ENCODE measurements at regions not wholly inside any gene's neighbourhood (a gene's known extent, or its start where the extent isn't known, plus 50 kb on each side); places are given as distances from the start of the nearest gene placed in this dataset.
"Not testable (repeated sequence)": the region's sequence is repeated elsewhere in the genome, so short reads cannot be mapped to it uniquely, and the experiment has no call there.

DNA sequence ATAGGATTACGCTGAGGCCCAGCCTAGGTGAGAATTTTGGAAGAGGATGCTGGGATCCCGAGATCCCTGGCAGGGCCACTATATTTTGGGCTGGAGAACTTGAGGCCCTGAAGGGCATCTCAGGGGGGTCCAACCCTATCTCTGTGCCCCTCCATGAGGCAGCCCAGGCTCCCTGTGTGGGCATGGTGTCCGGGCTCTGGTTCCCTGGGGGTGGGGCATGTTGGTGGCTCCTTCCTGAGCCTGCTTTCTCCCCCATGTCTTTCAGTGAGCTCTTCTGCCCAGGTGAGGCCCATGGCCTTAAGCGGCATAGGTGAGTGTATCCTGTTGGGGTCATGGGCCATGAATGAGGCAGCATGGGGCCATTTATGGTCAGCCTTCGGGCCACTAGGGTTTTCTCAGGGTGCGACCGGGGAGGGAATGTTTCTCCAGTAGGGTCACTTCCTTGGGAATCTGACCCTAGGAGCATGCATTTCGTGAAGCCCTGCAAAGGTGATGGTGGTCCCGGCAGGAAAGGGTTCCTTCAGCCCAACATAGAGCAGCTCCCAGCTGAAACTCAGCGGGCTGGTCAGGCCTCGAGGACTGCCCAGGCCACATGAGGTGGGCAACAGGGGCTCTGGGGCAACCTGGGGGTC, 191.3 kb downstream of the UBE3A start:
- DNase-seq (ENCODE audit: low read depth), result no peak

DNA sequence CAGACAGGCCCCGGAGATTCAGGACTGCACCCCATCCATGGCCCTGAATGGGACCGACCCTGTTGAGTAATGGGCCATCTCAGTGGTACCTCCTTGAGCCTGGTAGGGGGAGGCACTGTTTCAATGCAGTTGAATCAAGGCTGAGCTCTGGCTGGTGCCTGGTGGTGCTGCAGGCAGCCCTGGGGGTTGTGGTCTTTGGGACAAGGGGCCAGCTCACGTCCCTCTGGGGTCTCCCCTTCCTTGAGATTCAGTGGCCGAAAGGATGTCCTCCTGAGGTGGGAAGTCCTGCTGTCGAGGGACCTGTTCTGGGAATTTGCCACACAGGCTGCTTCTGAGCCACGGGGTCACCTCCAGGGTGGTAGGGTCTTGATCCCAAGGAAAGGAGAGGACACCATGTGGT, 190.7 kb downstream of the UBE3A start:
- DNase-seq (ENCODE audit: low read depth), result not testable (repeated sequence)

DNA sequence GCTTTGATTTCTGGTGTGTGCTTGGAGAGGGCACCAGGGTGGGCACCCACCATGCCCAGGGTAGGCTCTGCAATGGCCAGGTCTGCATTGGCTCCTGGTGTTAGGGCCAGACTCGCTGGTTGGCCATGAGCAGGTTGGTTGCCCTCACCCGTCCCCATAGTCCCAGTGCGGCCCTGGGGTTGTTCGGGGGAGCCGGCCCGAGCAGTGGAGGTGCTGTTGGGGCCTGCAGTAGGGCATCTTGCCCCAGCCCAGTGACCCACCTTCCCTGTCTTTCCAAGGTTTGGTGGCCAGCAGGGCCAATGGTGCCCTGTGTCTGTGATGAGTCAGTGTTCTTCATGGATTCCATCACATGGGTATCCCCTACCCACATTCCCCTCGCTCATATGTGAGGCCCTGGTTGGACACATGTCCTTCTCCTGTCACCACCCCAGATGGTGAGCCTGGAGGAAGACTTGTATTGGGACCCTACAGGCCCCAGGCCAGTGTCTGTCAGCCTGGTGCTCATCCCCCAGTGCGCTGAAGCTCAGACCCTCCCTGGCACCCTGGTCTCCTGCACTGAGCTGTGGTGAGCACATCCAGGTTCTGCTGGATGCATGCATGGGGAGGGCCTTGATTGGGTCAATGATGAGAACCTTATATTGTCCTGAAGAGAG, 190.1 kb downstream of the UBE3A start:
- no peak for DNase-seq (ENCODE audit: low read depth)

DNA sequence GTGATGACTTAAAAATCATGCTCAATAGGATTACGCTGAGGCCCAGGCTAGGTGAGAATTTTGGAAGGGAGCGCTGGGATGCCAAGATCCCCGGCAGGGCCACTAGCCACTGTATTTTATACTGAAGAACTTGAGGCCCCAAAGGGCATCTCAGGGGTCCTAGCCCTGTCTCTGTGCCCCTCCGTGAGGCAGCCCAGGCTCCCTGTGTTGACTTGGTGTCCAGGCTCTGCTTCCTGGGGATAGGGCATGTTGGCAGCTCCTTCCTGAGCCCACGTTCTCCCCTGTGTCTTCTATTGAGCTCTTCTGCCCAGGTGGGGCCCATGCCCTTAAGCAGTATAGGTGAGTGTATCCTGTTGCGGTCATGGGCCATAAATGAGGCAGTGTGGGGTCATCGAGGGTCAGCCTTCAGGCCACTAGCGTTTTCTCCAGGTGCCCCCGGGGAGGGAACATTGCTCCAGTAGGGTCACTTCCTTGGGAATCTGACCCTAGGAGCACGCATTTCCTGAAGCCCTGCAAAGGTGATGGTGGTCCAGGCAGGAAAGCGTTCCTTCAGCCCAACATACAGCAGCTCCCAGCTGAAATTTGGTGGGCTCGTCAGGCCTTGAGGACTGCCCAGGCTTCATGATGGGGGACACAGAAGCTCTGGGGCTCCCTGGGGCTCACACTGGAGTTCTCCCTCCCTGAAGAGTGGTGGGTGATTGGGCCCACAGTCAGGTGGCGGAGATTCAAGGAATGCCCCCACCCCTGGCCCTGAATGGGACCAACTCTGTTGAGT, 189.4 kb downstream of the UBE3A start:
- no peak for DNase-seq (ENCODE audit: low read depth)

DNA sequence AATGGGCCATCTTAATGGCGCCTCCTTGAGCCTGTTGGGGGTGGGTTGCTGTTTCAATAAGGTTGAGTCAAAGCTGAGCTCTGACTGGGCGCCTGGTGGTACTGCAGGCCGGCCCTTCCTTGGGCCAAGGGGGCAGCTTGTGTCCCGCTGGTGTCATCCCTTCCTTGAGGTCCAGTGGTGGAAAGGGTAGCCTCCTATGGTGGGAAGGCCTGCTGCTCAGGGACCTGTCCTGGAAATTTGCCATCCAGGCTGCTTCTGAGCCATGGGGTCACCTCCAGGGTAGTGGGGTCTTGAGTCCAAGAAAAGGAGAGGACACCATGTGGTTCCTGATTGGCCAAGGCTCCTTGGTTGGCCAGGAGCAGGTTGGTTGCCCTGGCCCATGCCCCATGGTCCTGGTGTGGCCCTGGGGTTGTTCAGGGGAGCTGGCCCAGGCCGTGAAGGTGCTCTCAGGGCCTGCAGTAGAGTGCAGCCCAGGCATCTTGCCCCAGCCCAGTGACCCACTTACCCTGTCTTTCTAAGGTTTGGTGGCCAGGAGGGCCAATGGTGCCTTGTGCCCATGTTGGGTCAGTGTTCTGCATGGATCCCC, 188.7 kb downstream of the UBE3A start:
- DNase-seq (ENCODE audit: low read depth), result no peak

DNA sequence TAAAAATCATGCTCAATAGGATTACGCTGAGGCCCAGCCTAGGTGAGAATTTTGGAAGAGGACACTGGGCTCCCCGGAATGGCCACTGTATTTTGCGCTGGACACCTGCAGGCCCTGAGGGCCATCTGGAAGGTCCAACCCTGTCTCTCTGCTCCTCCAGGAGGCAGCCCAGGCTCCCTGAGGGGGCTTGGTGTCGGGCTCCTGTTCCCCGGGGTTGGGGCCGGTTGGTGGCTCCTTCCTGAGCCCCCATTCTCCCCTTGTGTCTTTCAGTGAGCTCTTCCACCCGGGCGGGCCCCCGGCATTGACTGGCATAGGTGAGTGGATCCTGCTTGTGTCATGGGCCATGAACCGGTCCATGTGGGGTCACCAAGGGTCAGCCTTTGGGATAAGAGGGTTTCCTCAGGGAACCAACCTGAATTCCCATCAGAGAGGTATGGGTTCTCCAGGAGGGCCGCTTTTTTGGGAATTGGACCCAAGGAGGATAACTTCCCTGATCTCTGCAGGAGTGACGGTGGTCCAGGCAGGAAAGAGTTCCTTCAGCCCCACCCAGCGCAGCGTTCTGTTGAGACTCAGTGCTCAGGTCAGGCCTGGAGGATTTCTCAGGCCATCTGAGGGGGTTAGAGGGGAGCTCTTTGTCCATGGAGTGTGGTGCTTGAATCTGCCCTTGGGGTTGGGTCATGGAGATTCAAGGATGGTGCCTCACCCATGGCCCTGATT, 187.8 kb downstream of the UBE3A start:
- no peak for DNase-seq (ENCODE audit: low read depth)

DNA sequence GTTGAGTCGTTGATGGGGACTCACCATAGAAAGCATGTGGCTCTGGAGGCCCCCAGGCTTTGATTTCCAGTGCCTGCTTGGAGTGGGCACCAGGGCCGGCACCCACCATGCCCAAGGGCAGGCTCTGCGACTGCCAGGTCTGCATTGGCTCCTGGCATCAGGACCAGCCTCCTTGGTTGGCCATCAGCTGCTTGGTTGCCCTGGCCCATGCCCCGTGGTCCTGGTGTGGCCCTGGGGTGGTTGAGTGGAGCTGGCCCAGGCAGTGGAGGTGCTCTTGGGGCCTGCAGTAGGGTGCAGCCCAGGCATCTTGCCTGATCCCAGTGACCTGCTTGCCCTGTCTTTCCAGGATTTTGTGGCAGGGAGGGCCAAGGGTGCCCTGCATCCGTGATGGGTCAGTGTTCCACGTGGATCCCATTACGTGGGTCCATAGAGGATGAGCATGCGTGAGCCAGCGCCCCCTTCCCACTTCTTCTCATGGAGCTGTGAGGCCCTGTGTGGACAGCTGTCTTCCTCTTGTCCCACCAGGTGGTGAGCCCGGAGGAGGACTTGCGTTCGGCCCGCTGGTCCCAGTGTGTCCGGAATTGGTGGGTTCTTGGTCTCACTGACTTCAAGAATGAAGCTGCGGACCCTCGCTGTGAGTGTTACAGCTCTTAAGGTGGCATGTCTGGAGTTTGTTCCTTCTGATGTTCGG, 187.0 kb downstream of the UBE3A start:
- DNase-seq (ENCODE audit: low read depth), result no peak

DNA sequence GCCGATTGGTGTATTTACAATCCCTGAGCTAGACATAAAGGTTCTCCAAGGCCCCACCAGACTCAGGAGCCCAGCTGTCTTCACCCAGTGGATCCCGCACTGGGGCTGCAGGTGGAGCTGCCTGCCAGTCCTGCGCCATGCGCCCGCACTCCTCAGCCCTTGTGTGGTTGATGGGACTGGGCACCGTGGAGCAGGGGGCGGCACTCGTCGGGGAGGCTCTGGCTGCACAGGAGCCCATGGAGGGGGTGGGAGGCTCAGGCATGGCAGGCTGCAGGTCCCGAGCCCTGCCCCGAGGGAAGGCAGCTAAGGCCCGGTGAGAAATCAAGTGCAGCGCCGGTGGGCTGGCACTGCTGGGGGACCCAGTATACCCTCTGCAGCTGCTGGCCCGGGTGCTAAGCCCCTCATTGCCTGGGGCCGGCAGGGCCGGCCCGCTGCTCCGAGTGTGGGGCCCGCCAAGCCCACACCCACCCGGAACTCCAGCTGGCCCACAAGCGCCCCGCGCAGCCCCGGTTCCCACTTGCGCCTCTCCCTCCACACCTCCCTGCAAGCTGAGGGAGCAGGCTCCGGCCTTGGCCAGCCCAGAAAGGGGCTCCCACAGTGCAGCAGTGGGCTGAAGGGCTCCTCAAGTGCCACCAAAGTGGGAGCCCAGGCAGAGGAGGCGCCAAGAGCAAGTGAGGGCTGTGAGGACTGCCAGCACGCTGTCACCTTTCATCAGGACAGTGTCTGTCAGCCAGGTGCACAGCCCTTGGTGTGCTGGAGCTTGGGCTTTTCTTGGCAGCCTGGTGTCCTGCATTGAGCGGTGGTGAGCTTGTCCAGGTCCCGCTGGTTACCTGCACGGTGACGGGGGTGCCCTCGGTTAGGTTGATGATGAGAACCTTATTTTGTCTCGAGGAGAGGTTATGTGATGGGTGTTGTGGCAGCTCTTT, 185.5 kb downstream of the UBE3A start:
- DNase-seq (ENCODE audit: low read depth), result not testable (repeated sequence)

DNA sequence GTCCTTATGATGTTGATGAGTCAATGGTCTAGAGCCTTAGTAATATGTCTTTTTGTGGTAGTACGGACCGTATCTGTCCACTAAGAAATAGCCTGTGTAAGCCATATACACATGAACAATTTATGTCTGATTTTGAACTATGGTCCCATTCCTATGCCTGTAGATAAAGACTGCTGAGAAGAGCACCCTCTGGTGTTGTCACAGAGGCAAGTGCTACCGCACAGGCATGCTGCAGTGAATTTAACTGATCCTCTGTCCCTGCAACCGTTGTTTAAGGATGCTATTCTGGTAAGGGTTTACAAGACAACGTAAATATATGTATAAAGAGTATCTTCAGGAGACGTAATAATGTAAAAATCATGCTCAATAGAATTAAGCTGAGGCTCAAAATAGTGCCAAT, 170.7 kb downstream of the UBE3A start:
- no peak for DNase-seq (ENCODE audit: low read depth)

Measured in renal cortical epithelial cell (primary cell).